Tibial nerve (tissue), 3 donors: ENCODE measurements at regions not wholly inside any gene's neighbourhood (a gene's known extent, or its start where the extent isn't known, plus 50 kb on each side); places are given as distances from the start of the nearest gene placed in this dataset.

Experiments
- POLR2A ChIP-seq, 2 donors: fragments of 450-650 bp; IDR thresholded peaks; one replicate each; pipeline ENCODE4 v1.6.1; 2017; ENCODE audit warnings: antibody characterized with exemption in 2 of 2, mild to moderate bottlenecking in 2 of 2, moderate library complexity in 2 of 2
- TF ChIP-seq, protein P1 (sequence below), 5 experiments: fragments of 200-600 bp in 3 of 5; fragments of 450-650 bp in 2 of 5; sonication (generic) in 3 of 5; IDR thresholded peaks; one replicate each; pipeline ENCODE4 v1.5.1; 2016 to 2019; ENCODE audit warnings: antibody characterized with exemption in 5 of 5, mild to moderate bottlenecking in 3 of 5, moderate library complexity in 2 of 5

DNA sequence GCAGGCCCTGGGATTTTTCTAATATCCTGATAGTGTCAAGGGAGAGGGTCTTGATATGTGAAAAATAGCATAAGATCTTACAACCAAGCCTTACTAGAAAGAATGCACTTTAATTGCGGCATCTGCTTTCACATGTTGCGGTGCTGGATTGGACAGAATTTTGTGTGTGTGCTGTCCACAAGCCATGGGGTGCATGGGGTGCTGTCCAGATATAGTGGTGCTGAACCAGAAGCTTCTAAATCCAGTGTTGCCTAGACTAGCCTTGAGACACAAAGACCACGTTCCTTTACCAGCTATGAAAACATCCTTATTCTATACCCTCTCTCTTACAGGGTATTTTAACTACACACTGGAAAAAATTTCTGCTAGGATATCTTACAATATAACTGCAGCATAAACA, 244.0 kb downstream of the TMEM114 start:
- TF ChIP-seq, protein P1, sequence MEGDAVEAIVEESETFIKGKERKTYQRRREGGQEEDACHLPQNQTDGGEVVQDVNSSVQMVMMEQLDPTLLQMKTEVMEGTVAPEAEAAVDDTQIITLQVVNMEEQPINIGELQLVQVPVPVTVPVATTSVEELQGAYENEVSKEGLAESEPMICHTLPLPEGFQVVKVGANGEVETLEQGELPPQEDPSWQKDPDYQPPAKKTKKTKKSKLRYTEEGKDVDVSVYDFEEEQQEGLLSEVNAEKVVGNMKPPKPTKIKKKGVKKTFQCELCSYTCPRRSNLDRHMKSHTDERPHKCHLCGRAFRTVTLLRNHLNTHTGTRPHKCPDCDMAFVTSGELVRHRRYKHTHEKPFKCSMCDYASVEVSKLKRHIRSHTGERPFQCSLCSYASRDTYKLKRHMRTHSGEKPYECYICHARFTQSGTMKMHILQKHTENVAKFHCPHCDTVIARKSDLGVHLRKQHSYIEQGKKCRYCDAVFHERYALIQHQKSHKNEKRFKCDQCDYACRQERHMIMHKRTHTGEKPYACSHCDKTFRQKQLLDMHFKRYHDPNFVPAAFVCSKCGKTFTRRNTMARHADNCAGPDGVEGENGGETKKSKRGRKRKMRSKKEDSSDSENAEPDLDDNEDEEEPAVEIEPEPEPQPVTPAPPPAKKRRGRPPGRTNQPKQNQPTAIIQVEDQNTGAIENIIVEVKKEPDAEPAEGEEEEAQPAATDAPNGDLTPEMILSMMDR (IDR thresholded peaks at IDR 0.05), result no peak
- TF ChIP-seq POLR2A (IDR thresholded peaks at IDR 0.05), result no peak
